ACHN (cell line): ENCODE measurements at regions not wholly inside any gene's neighbourhood (a gene's known extent, or its start where the extent isn't known, plus 50 kb on each side); places are given as distances from the start of the nearest gene placed in this dataset.

Source experiments
- DNase-seq: peaks from one replicate; pipeline ENCODE4 v3.0.0-alpha.2; 2015
- in situ Hi-C: cut with HindIII; loops from 2 replicates; pipeline ENCODE4 v1.10.0; 2017; ENCODE audit warnings: low sequenced_read_pairs, low pct_ligation_motif_present, low pct_unique_long_range_greater_than_20kb

DNA sequence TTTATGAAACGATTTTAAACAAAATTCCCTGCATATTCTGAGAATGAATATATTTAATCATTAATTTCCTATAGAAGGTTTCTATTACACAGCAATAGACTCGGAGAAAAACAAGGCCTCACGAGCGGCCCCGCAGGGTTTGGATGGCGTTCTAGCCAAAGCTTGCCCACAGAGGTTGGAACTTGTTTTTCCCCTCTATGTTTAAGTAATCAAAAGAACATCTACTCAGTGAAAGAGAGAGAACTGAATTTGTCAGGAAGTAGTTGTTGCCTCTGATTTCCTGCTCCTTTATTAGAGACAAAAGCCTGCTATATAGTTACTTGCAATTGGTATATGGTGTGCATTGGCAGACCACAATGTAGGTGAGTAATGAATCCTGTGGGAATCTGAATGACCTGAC lies 82.1 kb upstream of the HEY2 start:
- DNase-seq = no peak
- in situ Hi-C loops = no loop called here

DNA sequence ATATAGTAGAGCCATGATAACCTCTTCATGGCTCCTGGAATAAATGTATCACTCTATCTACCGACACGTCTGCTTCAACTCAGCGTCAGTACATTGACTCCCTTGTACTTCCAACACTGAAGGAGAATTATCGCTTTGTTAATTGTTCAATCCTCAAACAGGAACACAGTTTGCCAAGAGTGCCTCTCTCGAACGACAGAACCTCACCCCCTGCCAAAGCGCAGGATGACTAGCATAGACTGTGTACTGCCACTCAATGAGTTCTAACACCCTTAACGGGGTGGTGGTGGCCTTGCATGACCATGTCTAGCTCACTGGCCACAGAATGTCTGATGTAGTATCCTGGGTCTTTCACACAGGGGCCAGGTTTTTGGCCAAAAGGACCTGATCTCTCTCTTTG lies 81.4 kb upstream of the HEY2 start:
- DNase-seq = no peak
- in situ Hi-C loops = no loop called here

DNA sequence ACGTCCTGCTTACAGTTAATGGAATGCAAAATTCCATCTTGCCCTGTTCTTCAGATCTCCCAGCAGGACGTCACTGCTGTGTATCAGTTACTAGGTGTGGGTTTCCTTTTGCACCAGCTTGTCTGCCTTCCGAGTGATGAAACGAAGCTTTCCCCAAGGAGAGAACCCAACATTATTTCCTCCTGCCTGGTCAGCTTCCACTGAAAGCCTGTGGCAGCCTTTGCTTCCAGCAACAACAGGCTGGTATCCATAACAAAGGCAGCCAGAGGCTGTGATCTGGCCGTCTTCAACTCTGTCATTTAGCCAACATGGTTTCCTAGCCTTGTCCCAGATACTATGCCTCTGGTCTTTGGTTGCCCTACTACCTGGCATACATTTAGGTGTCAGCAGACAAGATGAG lies 78.9 kb upstream of the HEY2 start:
- in situ Hi-C loops = no loop called here
- DNase-seq = no peak

DNA sequence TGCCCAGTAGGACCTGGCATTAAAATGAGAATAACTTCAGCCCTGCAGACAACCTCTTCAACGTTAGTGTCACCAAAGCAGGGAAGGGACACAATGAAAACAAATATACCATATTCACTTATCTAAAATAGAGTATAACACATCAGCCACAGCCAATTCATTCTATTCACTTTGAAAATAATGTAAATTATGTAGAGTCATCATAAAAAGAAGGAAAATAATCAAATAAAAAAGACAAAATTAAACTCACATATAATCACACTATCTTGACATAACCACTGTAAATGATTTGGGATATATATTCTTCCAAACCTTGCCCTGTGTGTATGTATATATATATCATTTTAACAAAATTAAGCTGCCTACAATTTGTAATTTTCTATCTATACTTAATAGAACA lies 78.1 kb upstream of the HEY2 start:
- no peak for DNase-seq
- in situ Hi-C loops = no loop called here

DNA sequence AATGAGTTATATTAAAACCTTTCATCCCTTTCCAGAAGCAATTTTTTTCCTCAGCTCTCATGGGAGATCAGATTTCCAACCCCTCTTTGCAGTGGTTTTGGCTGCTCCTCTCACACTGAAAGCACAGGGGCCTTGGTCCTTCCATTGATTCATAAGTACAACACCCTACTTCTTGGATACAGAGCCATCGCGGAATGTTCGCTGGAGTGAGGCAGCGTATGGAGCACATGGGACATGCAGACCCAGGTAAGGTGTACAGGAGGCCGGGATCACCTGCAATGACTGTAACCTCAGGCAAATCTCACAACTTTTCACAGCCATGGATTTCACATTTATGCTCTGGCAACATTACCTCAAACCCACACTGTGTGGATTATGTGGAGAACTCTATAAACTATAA lies 75.2 kb upstream of the HEY2 start:
- in situ Hi-C loops = no loop called here
- DNase-seq = no peak

DNA sequence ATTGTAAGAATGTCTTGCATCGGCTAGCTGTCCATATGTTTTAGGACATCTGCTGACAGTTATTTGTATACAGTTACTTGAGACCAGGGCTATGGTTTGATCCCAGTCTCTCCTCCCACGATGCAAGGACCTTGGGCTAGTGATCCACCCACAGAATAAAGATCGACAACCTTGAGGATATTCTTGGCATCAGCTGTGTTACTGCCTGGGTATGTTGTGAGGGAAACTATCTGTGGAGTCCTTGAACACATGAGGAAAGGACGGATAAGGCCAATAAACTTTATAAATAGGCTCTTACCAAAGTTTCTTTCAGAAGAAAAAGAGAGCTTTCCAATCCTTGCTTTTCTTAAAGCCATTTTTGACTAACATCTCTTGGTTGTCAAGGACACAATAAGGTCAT lies 70.8 kb upstream of the HEY2 start:
- in situ Hi-C loops = no loop called here

GRCh38 chr6:125679128-125679527 lies 70.3 kb upstream of the HEY2 start:
- in situ Hi-C loops = no loop called here
- DNase-seq = no peak

More for the DNA sequence above, 70.8 kb upstream of the HEY2 start:
- DNase-seq = no peak

GRCh38 chr6:125679651-125680050 lies 69.8 kb upstream of the HEY2 start:
- in situ Hi-C loops = no loop called here
- DNase-seq = no peak

DNA sequence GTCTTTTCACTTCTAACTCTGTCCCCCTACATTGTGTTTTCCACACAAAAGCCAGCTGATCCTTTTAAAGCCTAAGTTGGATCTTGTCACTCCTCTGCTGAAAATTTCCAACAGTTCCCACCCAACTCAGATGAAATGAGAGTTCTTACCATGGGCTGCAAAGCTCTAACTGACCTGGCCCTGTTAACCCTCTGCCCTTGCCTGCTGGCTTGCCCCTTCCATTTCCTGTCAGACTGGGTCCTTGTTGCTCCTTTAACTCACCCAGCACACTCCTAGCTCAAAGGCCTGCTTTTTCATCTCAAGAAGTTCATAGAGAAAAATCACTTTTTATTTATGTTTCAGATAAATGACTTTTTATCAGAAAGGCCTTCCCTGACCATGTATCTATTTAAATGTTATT lies 66.5 kb upstream of the HEY2 start:
- DNase-seq = no peak
- in situ Hi-C loops = no loop called here

GRCh38 chr6:125688138-125688537 lies 61.3 kb upstream of the HEY2 start:
- no peak for DNase-seq
- in situ Hi-C loops = no loop called here

DNA sequence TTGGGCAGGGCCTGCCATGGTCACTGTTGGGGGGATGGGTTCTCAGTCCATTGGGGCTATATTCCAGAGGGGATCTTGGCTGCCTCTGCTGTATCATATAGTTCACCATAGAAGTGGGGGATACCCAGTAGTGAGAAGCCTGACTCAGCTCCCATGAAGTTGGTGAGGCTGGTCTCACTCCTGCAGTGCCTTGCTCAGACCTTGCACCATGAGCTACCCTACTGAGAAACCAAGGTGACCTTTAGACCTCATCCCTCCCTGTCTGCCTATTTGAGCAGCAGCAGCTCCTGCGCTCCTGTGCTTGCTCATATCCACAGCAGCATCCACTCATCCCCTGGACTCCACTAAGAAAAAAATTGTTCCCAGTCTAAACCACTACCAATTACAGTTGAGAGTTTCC lies 56.0 kb upstream of the HEY2 start:
- no peak for DNase-seq
- in situ Hi-C loops = no loop called here

DNA sequence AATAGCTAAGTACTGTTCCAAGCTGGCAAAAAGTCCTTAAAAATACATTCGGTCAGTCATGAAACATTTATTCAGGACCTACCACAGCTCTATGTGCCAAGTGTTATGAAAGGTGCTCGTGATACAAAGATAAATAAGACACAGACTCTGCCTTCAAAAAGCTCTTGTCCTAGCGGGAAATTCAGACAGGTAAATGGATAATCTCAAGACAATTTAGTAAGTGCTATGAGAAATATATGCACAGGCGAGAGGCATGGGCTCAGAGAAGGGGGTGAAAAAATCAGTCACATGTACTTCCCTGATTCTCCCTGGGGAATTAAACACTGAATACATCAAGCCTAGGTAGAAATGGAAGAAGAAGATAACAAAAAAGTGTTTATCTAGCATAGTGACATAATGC lies 49.8 kb upstream of the HEY2 start:
- no peak for DNase-seq
- in situ Hi-C loops = no loop called here
